ENCODE measurements at regions not wholly inside any gene's neighbourhood (a gene's known extent, or its start where the extent isn't known, plus 50 kb on each side); places are given as distances from the start of the nearest gene placed in this dataset.

GRCh38 chr13:82879921-82880320 is 1002.4 kb downstream of the SLITRK1 start:
- DNase-seq = no peak
- Histone ChIP-seq H3K27ac (ENCODE audit: low read length) (no peak overlapping the region), H3K4me3 (ENCODE audit: low read length) (no peak overlapping the region), H3K27me3 (ENCODE audit: control insufficient read depth, insufficient read depth, low read length) (no peaks in the 10 kb centered on the region), H3K4me1 (ENCODE audit: control insufficient read depth, insufficient read depth, low read length) (no peaks in the 10 kb centered on the region), H3K36me3 (ENCODE audit: control insufficient read depth, insufficient read depth, low read length) (no peaks in the 10 kb centered on the region), H3K9me3 (ENCODE audit: control insufficient read depth, low read depth, low read length) (no peaks in the 10 kb centered on the region)
- WGBS (ENCODE audit: insufficient coverage, low lambda C conversion rate) = no CpG with 5 or more reads among the region's 1 CpG

DNA sequence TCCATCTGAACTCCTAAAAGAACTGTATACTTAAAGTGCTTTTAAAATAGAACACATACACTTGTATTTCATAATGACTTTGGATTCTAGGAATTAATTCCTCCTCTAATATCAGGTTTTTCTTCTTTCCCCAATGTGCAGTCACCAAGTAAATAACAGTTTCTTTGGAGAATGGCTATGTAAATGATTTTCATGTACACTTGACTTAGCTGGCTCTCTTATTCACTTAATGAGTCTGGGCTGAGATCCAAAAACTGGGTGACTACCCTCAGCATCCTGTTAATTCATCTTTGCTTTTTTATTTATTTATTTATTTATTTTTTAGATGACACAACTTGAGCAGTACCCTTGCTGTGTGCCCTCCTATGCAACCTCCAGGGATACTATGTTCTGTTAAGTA is 1003.7 kb downstream of the SLITRK1 start:
- no peaks in the 10 kb centered on the region for H3K36me3 ChIP-seq (ENCODE audit: control insufficient read depth, insufficient read depth, low read length)
- no peak overlapping the region for H3K27ac ChIP-seq (ENCODE audit: low read length)
- no peak overlapping the region for H3K4me3 ChIP-seq (ENCODE audit: low read length)
- H3K9me3 ChIP-seq (ENCODE audit: control insufficient read depth, low read depth, low read length) = no peaks in the 10 kb centered on the region
- H3K27me3 ChIP-seq (ENCODE audit: control insufficient read depth, insufficient read depth, low read length) = no peaks in the 10 kb centered on the region
- DNase-seq = no peak
- H3K4me1 ChIP-seq (ENCODE audit: control insufficient read depth, insufficient read depth, low read length) = no peaks in the 10 kb centered on the region

DNA sequence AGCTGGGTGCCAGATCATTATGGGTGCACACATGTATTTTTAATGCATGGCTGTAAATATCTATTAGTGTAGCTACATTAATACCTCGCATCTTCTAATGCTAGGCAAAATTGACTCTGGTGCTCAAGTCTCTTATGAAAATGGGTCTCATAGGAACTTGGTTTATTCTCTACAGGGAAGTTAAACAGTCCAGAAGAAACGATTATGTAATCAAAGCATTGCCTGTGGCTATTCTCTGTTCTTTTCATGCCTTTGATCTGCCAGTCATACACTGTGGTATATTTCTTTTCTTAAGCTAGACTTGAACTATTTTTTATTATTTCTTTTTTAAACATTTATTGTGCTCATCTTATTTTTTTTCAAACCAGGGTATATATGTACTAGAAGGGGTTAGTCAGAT is 1015.0 kb downstream of the SLITRK1 start:
- Histone ChIP-seq H3K4me3 (ENCODE audit: low read length) (no peak overlapping the region), H3K36me3 (ENCODE audit: control insufficient read depth, insufficient read depth, low read length) (no peaks in the 10 kb centered on the region), H3K27ac (ENCODE audit: low read length) (no peak overlapping the region), H3K4me1 (ENCODE audit: control insufficient read depth, insufficient read depth, low read length) (no peaks in the 10 kb centered on the region), H3K9me3 (ENCODE audit: control insufficient read depth, low read depth, low read length) (no peaks in the 10 kb centered on the region), H3K27me3 (ENCODE audit: control insufficient read depth, insufficient read depth, low read length) (no peaks in the 10 kb centered on the region)
- DNase-seq = no peak
- no CpG with 5 or more reads among the region's 2 CpGs for WGBS (ENCODE audit: insufficient coverage, low lambda C conversion rate)

GRCh38 chr13:82850644-82851043 is 1031.6 kb downstream of the SLITRK1 start:
- no peaks in the 10 kb centered on the region for H3K4me1 ChIP-seq (ENCODE audit: control insufficient read depth, insufficient read depth, low read length)
- H3K4me3 ChIP-seq (ENCODE audit: low read length) = no peak overlapping the region

GRCh38 chr13:82848766-82849165 is 1033.5 kb downstream of the SLITRK1 start:
- H3K27me3 ChIP-seq (ENCODE audit: control insufficient read depth, insufficient read depth, low read length) = no peaks in the 10 kb centered on the region
- no peak overlapping the region for H3K4me3 ChIP-seq (ENCODE audit: low read length)
- H3K9me3 ChIP-seq (ENCODE audit: control insufficient read depth, low read depth, low read length) = peaks cover 9% of the 10 kb centered on the region
- WGBS (ENCODE audit: insufficient coverage, low lambda C conversion rate) = no CpG with 5 or more reads among the region's 1 CpG
- H3K4me1 ChIP-seq (ENCODE audit: control insufficient read depth, insufficient read depth, low read length) = no peaks in the 10 kb centered on the region
- no peak overlapping the region for H3K27ac ChIP-seq (ENCODE audit: low read length)
- DNase-seq = no peak
- no peaks in the 10 kb centered on the region for H3K36me3 ChIP-seq (ENCODE audit: control insufficient read depth, insufficient read depth, low read length)

More at GRCh38 chr13:82850644-82851043, 1031.6 kb downstream of the SLITRK1 start:
- Histone ChIP-seq H3K36me3 (ENCODE audit: control insufficient read depth, insufficient read depth, low read length) (no peaks in the 10 kb centered on the region), H3K27ac (ENCODE audit: low read length) (no peak overlapping the region), H3K9me3 (ENCODE audit: control insufficient read depth, low read depth, low read length) (peaks cover 9% of the 10 kb centered on the region), H3K27me3 (ENCODE audit: control insufficient read depth, insufficient read depth, low read length) (no peaks in the 10 kb centered on the region)
- DNase-seq = no peak

- WGBS (ENCODE audit: insufficient coverage, low lambda C conversion rate) = 59% methylated on average over 3 of the region's 3 CpGs
- no peak for DNase-seq
- no peaks in the 10 kb centered on the region for H3K36me3 ChIP-seq (ENCODE audit: control insufficient read depth, insufficient read depth, low read length)
Measured at GRCh38 chr13:82847595-82847994, 1034.7 kb downstream of the SLITRK1 start.

GRCh38 chr13:82833923-82834322 is 1048.4 kb downstream of the SLITRK1 start:
- H3K27me3 ChIP-seq (ENCODE audit: control insufficient read depth, insufficient read depth, low read length) = no peaks in the 10 kb centered on the region
- no peaks in the 10 kb centered on the region for H3K36me3 ChIP-seq (ENCODE audit: control insufficient read depth, insufficient read depth, low read length)
- H3K4me1 ChIP-seq (ENCODE audit: control insufficient read depth, insufficient read depth, low read length) = no peaks in the 10 kb centered on the region
- H3K4me3 ChIP-seq (ENCODE audit: low read length) = no peak overlapping the region
- no peak overlapping the region for H3K27ac ChIP-seq (ENCODE audit: low read length)
- WGBS (ENCODE audit: insufficient coverage, low lambda C conversion rate) = 75% methylated on average over 2 of the region's 3 CpGs
- peak in 1 of 2 donors; percentile 5 for DNase-seq
- no peaks in the 10 kb centered on the region for H3K9me3 ChIP-seq (ENCODE audit: control insufficient read depth, low read depth, low read length)

More at GRCh38 chr13:82847595-82847994, 1034.7 kb downstream of the SLITRK1 start:
- no peak overlapping the region for H3K27ac ChIP-seq (ENCODE audit: low read length)
- no peaks in the 10 kb centered on the region for H3K27me3 ChIP-seq (ENCODE audit: control insufficient read depth, insufficient read depth, low read length)
- no peaks in the 10 kb centered on the region for H3K4me1 ChIP-seq (ENCODE audit: control insufficient read depth, insufficient read depth, low read length)
- H3K4me3 ChIP-seq (ENCODE audit: low read length) = no peak overlapping the region
- H3K9me3 ChIP-seq (ENCODE audit: control insufficient read depth, low read depth, low read length) = peaks cover 9% of the 10 kb centered on the region

- Histone ChIP-seq H3K27ac (ENCODE audit: low read length) (no peak overlapping the region), H3K4me1 (ENCODE audit: control insufficient read depth, insufficient read depth, low read length) (no peaks in the 10 kb centered on the region), H3K4me3 (ENCODE audit: low read length) (no peak overlapping the region), H3K27me3 (ENCODE audit: control insufficient read depth, insufficient read depth, low read length) (no peaks in the 10 kb centered on the region), H3K36me3 (ENCODE audit: control insufficient read depth, insufficient read depth, low read length) (no peaks in the 10 kb centered on the region), H3K9me3 (ENCODE audit: control insufficient read depth, low read depth, low read length) (peaks cover 4% of the 10 kb centered on the region)
- DNase-seq = no peak
- WGBS (ENCODE audit: insufficient coverage, low lambda C conversion rate) = no CpG with 5 or more reads among the region's 1 CpG
Measured at GRCh38 chr13:82829040-82829439, 1053.2 kb downstream of the SLITRK1 start.

DNA sequence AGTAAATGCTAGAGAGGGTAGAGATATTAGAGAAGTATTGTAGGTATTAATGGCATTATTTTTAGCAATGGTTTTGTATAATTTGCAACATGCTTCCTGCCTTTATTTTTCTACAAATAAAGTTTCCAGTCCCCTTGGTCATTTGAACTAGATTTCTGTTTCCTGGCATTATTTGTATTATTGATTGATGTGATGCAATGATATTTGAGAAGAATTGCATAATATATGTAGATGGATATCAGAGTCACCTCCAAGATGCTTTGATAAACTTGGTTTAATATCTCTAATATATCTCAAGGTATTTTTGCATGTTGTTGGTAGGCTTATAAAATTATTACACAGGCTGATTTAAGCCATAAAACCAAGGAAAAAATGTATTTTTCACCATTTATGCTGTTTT is 1054.5 kb downstream of the SLITRK1 start:
- H3K4me3 ChIP-seq (ENCODE audit: low read length) = no peak overlapping the region
- peaks cover 8% of the 10 kb centered on the region for H3K9me3 ChIP-seq (ENCODE audit: control insufficient read depth, low read depth, low read length)
- no peak for DNase-seq
- no peaks in the 10 kb centered on the region for H3K4me1 ChIP-seq (ENCODE audit: control insufficient read depth, insufficient read depth, low read length)
- no peaks in the 10 kb centered on the region for H3K27me3 ChIP-seq (ENCODE audit: control insufficient read depth, insufficient read depth, low read length)
- no peak overlapping the region for H3K27ac ChIP-seq (ENCODE audit: low read length)
- H3K36me3 ChIP-seq (ENCODE audit: control insufficient read depth, insufficient read depth, low read length) = no peaks in the 10 kb centered on the region

- 100% methylated on average over 1 of the region's 10 CpGs for WGBS (ENCODE audit: insufficient coverage, low lambda C conversion rate)
- peaks cover 4% of the 10 kb centered on the region for H3K9me3 ChIP-seq (ENCODE audit: control insufficient read depth, low read depth, low read length)
Measured at GRCh38 chr13:82822935-82823334, 1059.3 kb downstream of the SLITRK1 start.

GRCh38 chr13:82817133-82817532 is 1065.1 kb downstream of the SLITRK1 start:
- H3K4me1 ChIP-seq (ENCODE audit: control insufficient read depth, insufficient read depth, low read length) = no peaks in the 10 kb centered on the region
- no peaks in the 10 kb centered on the region for H3K9me3 ChIP-seq (ENCODE audit: control insufficient read depth, low read depth, low read length)
- no peak overlapping the region for H3K4me3 ChIP-seq (ENCODE audit: low read length)
- no peak for DNase-seq
- H3K36me3 ChIP-seq (ENCODE audit: control insufficient read depth, insufficient read depth, low read length) = no peaks in the 10 kb centered on the region
- 100% methylated on average over 3 of the region's 3 CpGs for WGBS (ENCODE audit: insufficient coverage, low lambda C conversion rate)
- no peak overlapping the region for H3K27ac ChIP-seq (ENCODE audit: low read length)
- H3K27me3 ChIP-seq (ENCODE audit: control insufficient read depth, insufficient read depth, low read length) = no peaks in the 10 kb centered on the region

More at GRCh38 chr13:82822935-82823334, 1059.3 kb downstream of the SLITRK1 start:
- H3K4me1 ChIP-seq (ENCODE audit: control insufficient read depth, insufficient read depth, low read length) = no peaks in the 10 kb centered on the region
- DNase-seq = no peak
- no peaks in the 10 kb centered on the region for H3K27me3 ChIP-seq (ENCODE audit: control insufficient read depth, insufficient read depth, low read length)
- no peak overlapping the region for H3K27ac ChIP-seq (ENCODE audit: low read length)
- no peaks in the 10 kb centered on the region for H3K36me3 ChIP-seq (ENCODE audit: control insufficient read depth, insufficient read depth, low read length)
- no peak overlapping the region for H3K4me3 ChIP-seq (ENCODE audit: low read length)
